SK-N-MC (cell line): ENCODE measurements at regions not wholly inside any gene's neighbourhood (a gene's known extent, or its start where the extent isn't known, plus 50 kb on each side); places are given as distances from the start of the nearest gene placed in this dataset.

Experiments used
- DNase-seq: peaks from one replicate; pipeline ENCODE4 v3.0.0-alpha.2; 2011; ENCODE audit warnings: low read depth, low spot score
- H3K27ac ChIP-seq: fragments of 200-600 bp; sonication (generic); 2 replicates; pipeline ENCODE4 v1.5.1; 2016; ENCODE audit warnings: mixed run types
- H3K36me3 ChIP-seq: fragments of 200-600 bp; sonication (generic); 2 replicates; pipeline ENCODE4 v1.6.1; 2017; ENCODE audit warnings: antibody characterized with exemption, low read length, mixed read lengths; ENCODE audit not compliant: insufficient read depth
- H3K4me3 ChIP-seq: fragments of 200-600 bp; sonication (generic); 2 replicates; pipeline ENCODE4 v1.5.1; 2016
- H3K9ac ChIP-seq: fragments of 200-600 bp; sonication (generic); 2 replicates; pipeline ENCODE4 v1.8.0; 2017; ENCODE audit warnings: mixed run types, mixed read lengths; ENCODE audit not compliant: insufficient read length
- H3K9me3 ChIP-seq: fragments of 200-600 bp; sonication (generic); 2 replicates; pipeline ENCODE4 v1.6.1; 2017; ENCODE audit warnings: low read depth, mild to moderate bottlenecking, antibody characterized with exemption, low read length, moderate library complexity, mixed read lengths
- EZH2 ChIP-seq: fragments of 200-600 bp; sonication (generic); IDR thresholded peaks from one replicate; pipeline ENCODE4 v1.6.1; 2017; ENCODE audit warnings: antibody characterized with exemption
- FOXP2 ChIP-seq: optimal IDR thresholded peaks from 2 replicates; pipeline ENCODE3; 2011; ENCODE audit warnings: mild to moderate bottlenecking, moderate library complexity; ENCODE audit not compliant: insufficient read depth; ENCODE audit errors: extremely low read length, control extremely low read depth
- POLR2AphosphoS5 ChIP-seq: IDR thresholded peaks from 2 replicates; pipeline ENCODE4 v1.6.1; 2012; ENCODE audit warnings: mild to moderate bottlenecking, low read depth, low read length, borderline replicate concordance

DNA sequence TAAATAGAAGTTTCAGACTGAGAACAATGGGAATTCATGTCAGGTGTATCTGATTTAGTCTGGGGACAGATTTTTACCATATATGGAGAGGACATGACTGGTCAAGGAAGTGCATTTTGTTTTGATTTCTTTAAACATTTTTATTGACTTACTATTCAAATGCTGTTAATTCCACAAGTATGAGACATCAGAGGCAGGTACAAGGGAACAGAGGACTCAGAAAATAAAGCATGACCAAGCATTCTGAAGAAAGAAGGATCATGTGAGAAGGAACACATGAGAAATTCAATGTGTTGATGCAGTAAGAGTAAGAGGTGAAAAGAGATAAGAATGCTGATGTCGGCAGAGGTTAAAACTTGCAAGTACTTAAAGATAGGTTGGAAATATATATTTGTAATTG is 1452.6 kb downstream of the PCDH7 start:
- no peak overlapping the region for H3K9ac ChIP-seq
- H3K9me3 ChIP-seq = no peaks in the 10 kb centered on the region
- no peak for TF ChIP-seq POLR2AphosphoS5
- TF ChIP-seq EZH2 = no peak
- TF ChIP-seq FOXP2 = no peak
- H3K27ac ChIP-seq = no peak overlapping the region
- no peak overlapping the region for H3K4me3 ChIP-seq
- no peak for DNase-seq
- no peaks in the 10 kb centered on the region for H3K36me3 ChIP-seq

GRCh38 chr4:32180086-32180485 is 1459.9 kb downstream of the PCDH7 start:
- no peak overlapping the region for H3K9ac ChIP-seq
- no peak overlapping the region for H3K27ac ChIP-seq
- no peak for DNase-seq
- H3K36me3 ChIP-seq = no peaks in the 10 kb centered on the region
- no peak for TF ChIP-seq EZH2
- no peak for TF ChIP-seq POLR2AphosphoS5
- TF ChIP-seq FOXP2 = no peak
- H3K9me3 ChIP-seq = no peaks in the 10 kb centered on the region
- no peak overlapping the region for H3K4me3 ChIP-seq

- Histone ChIP-seq H3K27ac (no peak overlapping the region), H3K9ac (no peak overlapping the region), H3K4me3 (no peak overlapping the region), H3K9me3 (no peaks in the 10 kb centered on the region), H3K36me3 (no peaks in the 10 kb centered on the region)
- DNase-seq = no peak
- TF ChIP-seq FOXP2 (no peak), POLR2AphosphoS5 (no peak), EZH2 (no peak)
Observed at GRCh38 chr4:32184186-32184585, 1464.0 kb downstream of the PCDH7 start.

DNA sequence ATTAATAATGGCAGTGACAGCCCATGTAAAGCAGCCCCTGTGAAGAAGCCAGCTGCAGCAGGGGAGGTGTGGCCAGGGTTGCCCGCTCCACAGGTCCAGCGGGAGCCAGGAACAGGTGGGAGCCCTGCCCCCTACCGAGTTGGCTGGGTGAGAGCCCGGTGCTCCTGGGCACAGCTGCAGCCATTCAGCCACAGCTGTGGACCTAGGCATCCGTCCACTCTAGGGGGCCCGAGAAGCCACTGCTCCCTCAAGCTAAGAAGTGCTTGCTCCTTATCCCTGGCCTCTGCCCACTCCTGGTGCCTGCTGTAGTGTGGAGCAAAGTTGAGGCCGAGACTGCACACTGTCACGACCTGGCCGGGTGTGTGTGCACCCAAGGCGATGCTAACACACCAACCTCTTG is 1469.0 kb downstream of the PCDH7 start:
- TF ChIP-seq POLR2AphosphoS5 (no peak), FOXP2 (no peak), EZH2 (no peak)

DNA sequence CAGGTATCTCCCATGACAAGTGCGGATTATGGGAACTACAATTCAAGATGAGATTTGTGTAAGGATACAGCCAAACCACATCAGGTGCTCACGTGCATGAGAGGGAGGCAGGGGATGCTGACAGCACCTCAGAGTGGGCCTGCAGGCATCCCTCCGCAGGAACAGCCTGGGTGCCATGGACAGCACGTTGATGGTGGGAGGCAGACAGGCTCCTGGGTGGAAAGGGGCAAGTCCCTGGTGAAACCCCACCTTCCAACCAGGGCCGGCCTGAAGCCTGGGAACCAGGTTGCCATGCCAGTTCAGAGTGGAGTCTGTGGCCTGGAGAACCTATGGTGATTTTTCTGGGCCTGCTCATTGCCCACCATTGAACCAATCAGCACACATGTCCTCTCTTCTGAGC is 1469.6 kb downstream of the PCDH7 start:
- Histone ChIP-seq H3K4me3 (no peak overlapping the region), H3K36me3 (no peaks in the 10 kb centered on the region), H3K9me3 (no peaks in the 10 kb centered on the region), H3K9ac (no peak overlapping the region), H3K27ac (no peak overlapping the region)
- TF ChIP-seq POLR2AphosphoS5 = no peak
- no peak for TF ChIP-seq FOXP2
- TF ChIP-seq EZH2 = no peak
- DNase-seq = no peak

More for the DNA sequence above, 1469.0 kb downstream of the PCDH7 start:
- no peak overlapping the region for H3K27ac ChIP-seq
- H3K4me3 ChIP-seq = no peak overlapping the region
- no peaks in the 10 kb centered on the region for H3K36me3 ChIP-seq
- H3K9me3 ChIP-seq = no peaks in the 10 kb centered on the region
- H3K9ac ChIP-seq = no peak overlapping the region
- no peak for DNase-seq

DNA sequence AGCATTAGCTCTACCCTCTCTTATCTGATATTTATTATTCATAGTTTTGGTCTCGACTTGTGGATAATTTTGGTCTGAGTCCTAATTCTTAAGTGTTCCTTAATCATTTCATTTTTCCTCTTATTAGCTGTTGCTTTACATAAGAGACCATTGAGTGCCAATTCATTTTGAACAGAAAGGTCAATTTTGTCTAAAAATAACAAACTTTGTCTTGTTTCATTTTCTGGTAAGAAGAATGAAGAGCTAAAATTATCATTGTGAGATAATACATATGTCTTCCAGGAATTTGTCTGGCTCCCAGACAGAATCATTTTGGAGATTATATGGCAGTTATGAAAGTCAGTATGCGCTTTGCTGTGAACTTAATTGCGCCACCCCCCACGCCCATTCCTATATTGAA is 1471.8 kb downstream of the PCDH7 start:
- Histone ChIP-seq H3K36me3 (no peaks in the 10 kb centered on the region), H3K27ac (no peak overlapping the region), H3K4me3 (no peak overlapping the region), H3K9me3 (no peaks in the 10 kb centered on the region), H3K9ac (no peak overlapping the region)
- no peak for DNase-seq
- TF ChIP-seq POLR2AphosphoS5 (no peak), FOXP2 (no peak), EZH2 (no peak)

DNA sequence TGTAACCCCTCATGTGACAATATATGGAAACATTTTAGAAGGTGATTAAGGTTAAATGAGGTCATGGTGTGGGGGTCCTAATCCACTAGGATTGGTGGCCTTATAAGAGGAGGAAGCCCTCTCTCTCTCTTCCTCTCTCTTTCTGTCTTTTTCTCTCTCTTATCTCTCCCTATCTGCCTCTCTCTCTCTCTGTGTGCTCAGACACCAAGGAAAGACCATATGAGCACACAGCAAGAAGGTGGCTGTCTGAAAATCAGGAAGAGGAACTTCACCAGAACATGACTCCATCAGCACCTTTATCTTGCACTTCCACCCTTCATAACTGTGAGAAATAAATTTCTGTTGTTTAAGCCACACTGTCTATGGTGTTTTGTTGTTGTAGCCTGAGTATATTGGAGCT is 1472.2 kb downstream of the PCDH7 start:
- TF ChIP-seq FOXP2 = no peak
- TF ChIP-seq EZH2 = no peak
- no peak for TF ChIP-seq POLR2AphosphoS5
- Histone ChIP-seq H3K4me3 (no peak overlapping the region), H3K9me3 (no peaks in the 10 kb centered on the region), H3K36me3 (no peaks in the 10 kb centered on the region), H3K27ac (no peak overlapping the region), H3K9ac (no peak overlapping the region)
- no peak for DNase-seq

DNA sequence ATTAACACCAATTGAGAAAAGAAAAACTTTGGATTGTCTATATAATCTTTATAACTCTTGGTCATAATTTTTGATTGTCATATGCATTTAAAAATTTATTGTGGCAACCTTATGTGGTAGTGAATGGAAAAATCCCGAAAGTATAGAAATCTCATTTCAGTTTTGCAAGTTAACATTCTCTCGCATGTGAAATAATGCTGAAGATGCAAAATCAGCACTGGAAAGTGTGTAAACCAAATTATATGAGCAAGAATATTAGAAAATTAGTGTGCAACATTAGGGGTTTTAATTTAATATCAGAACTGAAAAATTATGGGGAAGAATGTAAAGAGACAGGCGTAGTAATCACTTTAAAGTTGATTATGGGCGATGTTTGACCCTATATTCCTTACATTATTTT is 1472.8 kb downstream of the PCDH7 start:
- Histone ChIP-seq H3K9ac (no peak overlapping the region), H3K9me3 (no peaks in the 10 kb centered on the region), H3K27ac (no peak overlapping the region), H3K4me3 (no peak overlapping the region), H3K36me3 (no peaks in the 10 kb centered on the region)
- no peak for DNase-seq
- TF ChIP-seq FOXP2 = no peak
- TF ChIP-seq POLR2AphosphoS5 = no peak
- no peak for TF ChIP-seq EZH2

DNA sequence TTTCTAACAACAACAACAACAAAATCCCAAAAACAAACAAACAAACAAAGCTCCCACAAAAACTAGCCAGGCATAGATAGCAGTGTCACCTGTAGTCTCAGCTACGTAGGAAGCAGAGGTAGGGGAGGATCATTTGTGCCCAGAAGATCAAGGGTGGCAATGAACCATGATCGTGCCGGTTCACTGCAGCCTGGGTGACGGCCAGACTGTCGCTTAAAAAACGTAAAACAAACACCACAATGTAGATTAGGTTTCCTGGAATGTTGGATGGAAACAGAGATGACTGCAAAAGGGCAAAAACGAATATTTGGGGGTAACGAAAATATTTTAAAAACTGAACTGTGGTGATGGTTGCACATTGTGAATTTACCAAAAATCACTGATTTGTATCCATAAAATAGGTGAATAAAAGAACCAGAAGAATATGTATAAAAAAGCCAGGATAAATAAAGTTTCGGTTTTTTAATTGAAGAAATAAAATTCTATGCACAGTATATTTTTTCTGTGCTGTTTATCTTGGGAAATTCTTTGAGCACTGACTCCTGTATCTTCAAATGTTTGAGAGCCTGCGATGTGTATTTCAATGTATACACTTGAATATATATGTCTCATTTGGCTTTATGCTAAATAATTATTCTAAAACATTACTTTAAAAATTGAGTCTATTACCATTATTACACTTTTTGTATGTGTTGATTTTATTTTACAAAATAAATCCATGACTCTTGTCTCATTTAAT is 1477.0 kb downstream of the PCDH7 start:
- H3K9me3 ChIP-seq = no peaks in the 10 kb centered on the region
- no peak overlapping the region for H3K9ac ChIP-seq
- H3K27ac ChIP-seq = no peak overlapping the region
- H3K4me3 ChIP-seq = no peak overlapping the region
- DNase-seq = no peak
- no peaks in the 10 kb centered on the region for H3K36me3 ChIP-seq
- TF ChIP-seq EZH2 (no peak), FOXP2 (no peak), POLR2AphosphoS5 (no peak)
